SK-N-SH (cell line): ENCODE measurements at regions not wholly inside any gene's neighbourhood (a gene's known extent, or its start where the extent isn't known, plus 50 kb on each side); places are given as distances from the start of the nearest gene placed in this dataset.

ENCODE experiments used
- CTCF ChIA-PET: fragments of 300-600, 350-600 bp; formaldehyde crosslinking; extraction: SDS; loops from one replicate; lab custom pipeline; 2021; lab: Yijun Ruan, JAX
- POLR2A ChIA-PET: fragments of 350-600 bp; sonication (Branson Sonifier 250); formaldehyde crosslinking; extraction: SDS; loops from one replicate; lab custom pipeline; 2020; ENCODE audit warnings: antibody characterized with exemption, inconsistent platforms; lab: Yijun Ruan, JAX
- DNase-seq: peaks from one replicate; pipeline ENCODE4 v3.0.0; 2012
- H2AFZ ChIP-seq: fragments of 200-600 bp; sonication (generic); 2 replicates; pipeline ENCODE4 v1.8.1; 2016; ENCODE audit warnings: antibody characterized with exemption, mild to moderate bottlenecking, low read depth
- H3F3A ChIP-seq: fragments of 200-600 bp; sonication (generic); replicated peaks from 2 replicates; pipeline ENCODE3; 2016; ENCODE audit warnings: antibody characterized with exemption, mild to moderate bottlenecking; ENCODE audit not compliant: insufficient read depth
- H3K27ac ChIP-seq, 2 experiments: fragments of 200-500 bp in 1 of 2; fragments of 200-600 bp in 1 of 2; sonication (Bioruptor generic) in 1 of 2; sonication (generic), shearing (Covaris generic) in 1 of 2; 2 replicates each; pipeline versions ENCODE4 v1.5.1 to v1.6.1; 2014 to 2016; ENCODE audit warnings: low read depth in 2 of 2, inconsistent platforms in 1 of 2, low read length in 1 of 2, mild to moderate bottlenecking in 1 of 2, mixed read lengths in 1 of 2
- H3K27me3 ChIP-seq: fragments of 200-600 bp; sonication (generic), shearing (Covaris generic); 2 replicates; pipeline ENCODE4 v1.6.1; 2016; ENCODE audit warnings: mixed run types; ENCODE audit not compliant: insufficient read depth
- H3K36me3 ChIP-seq, 2 experiments: fragments of 200-500 bp in 1 of 2; fragments of 200-600 bp in 1 of 2; sonication (Bioruptor generic) in 1 of 2; sonication (generic) in 1 of 2; replicated peaks in 1 of 2; 2 replicates each; pipeline versions ENCODE3 to v1.5.1; 2014 to 2016; ENCODE audit warnings: low read length in 1 of 2, mild to moderate bottlenecking in 1 of 2; ENCODE audit not compliant: insufficient read depth in 2 of 2, control insufficient read depth in 1 of 2
- H3K4me1 ChIP-seq, 2 experiments: fragments of 200-500 bp in 1 of 2; fragments of 200-600 bp in 1 of 2; sonication (Bioruptor generic) in 1 of 2; sonication (generic), shearing (Covaris generic) in 1 of 2; 2 replicates each; pipeline versions ENCODE4 v1.5.1 to v1.6.1; 2014 to 2016; ENCODE audit warnings: low read depth in 1 of 2, low read length in 1 of 2, mixed run types in 1 of 2; ENCODE audit not compliant: insufficient read depth in 2 of 2, control insufficient read depth in 1 of 2
- H3K4me2 ChIP-seq: fragments of 200-600 bp; sonication (generic), shearing (Covaris generic); 2 replicates; pipeline ENCODE4 v1.6.1; 2017; ENCODE audit warnings: mixed run types
- H3K4me3 ChIP-seq, 2 experiments: fragments of 200-500 bp in 1 of 2; fragments of 200-600 bp in 1 of 2; sonication (Bioruptor generic) in 1 of 2; sonication (generic), shearing (Covaris generic) in 1 of 2; 2 replicates each; pipeline versions ENCODE4 v1.5.1 to v1.8.1; 2014 to 2016; ENCODE audit warnings: low read depth in 2 of 2, inconsistent platforms in 1 of 2, low read length in 1 of 2, mild to moderate bottlenecking in 1 of 2, mixed read lengths in 1 of 2, moderate library complexity in 1 of 2
- H3K79me2 ChIP-seq: fragments of 200-600 bp; sonication (generic); 2 replicates; pipeline ENCODE4 v1.8.1; 2017; ENCODE audit warnings: mild to moderate bottlenecking; ENCODE audit not compliant: insufficient read depth
- H3K9ac ChIP-seq: fragments of 200-600 bp; sonication (generic); 2 replicates; pipeline ENCODE4 v1.6.1; 2017; ENCODE audit warnings: mixed run types
- H3K9me2 ChIP-seq: fragments of 200-600 bp; sonication (generic); 2 replicates; pipeline ENCODE4 v1.6.1; 2017; ENCODE audit warnings: mixed run types
- H3K9me3 ChIP-seq: fragments of 200-600 bp; sonication (generic); 2 replicates; pipeline ENCODE4 v1.6.1; 2017; ENCODE audit warnings: mixed run types, mild to moderate bottlenecking, moderate library complexity
- H4K20me1 ChIP-seq: fragments of 200-600 bp; sonication (generic); 2 replicates; pipeline ENCODE4 v1.6.1; 2017; ENCODE audit warnings: mild to moderate bottlenecking, mixed run types; ENCODE audit not compliant: insufficient read depth
- ELF1 ChIP-seq: IDR thresholded peaks from 2 replicates; pipeline ENCODE4 v1.4.0; 2012
- FOSL2 ChIP-seq: IDR thresholded peaks from 2 replicates; pipeline ENCODE4 v1.4.0; 2012; ENCODE audit warnings: low read depth, mild to moderate bottlenecking, moderate library complexity, borderline replicate concordance
- FOXM1 ChIP-seq: IDR thresholded peaks from 2 replicates; pipeline ENCODE4 v1.4.0; 2012; ENCODE audit warnings: low read depth, mild to moderate bottlenecking
- JUND ChIP-seq: IDR thresholded peaks from 2 replicates; pipeline ENCODE4 v1.4.0; 2012
- MEF2A ChIP-seq: IDR thresholded peaks from 2 replicates; pipeline ENCODE4 v1.4.0; 2012; ENCODE audit warnings: low read depth, borderline replicate concordance
- NFIC ChIP-seq: IDR thresholded peaks from 2 replicates; pipeline ENCODE4 v1.4.0; 2012; ENCODE audit warnings: borderline replicate concordance
- NRF1 ChIP-seq: IDR thresholded peaks from 2 replicates; pipeline ENCODE4 v1.6.1; 2012; ENCODE audit warnings: low read depth, mild to moderate bottlenecking, low read length
- POLR2AphosphoS5 ChIP-seq: IDR thresholded peaks from 2 replicates; pipeline ENCODE4 v1.6.1; 2012; ENCODE audit warnings: low read depth, low read length
- RCOR1 ChIP-seq: fragments of 150-350 bp; IDR thresholded peaks from 2 replicates; pipeline ENCODE4 v1.6.1; 2017; ENCODE audit warnings: antibody characterized with exemption, low read length
- RXRA ChIP-seq: IDR thresholded peaks from 2 replicates; pipeline ENCODE4 v1.4.0; 2012; ENCODE audit warnings: low read depth, mild to moderate bottlenecking, borderline replicate concordance
- TAF1 ChIP-seq: IDR thresholded peaks from 2 replicates; pipeline ENCODE4 v1.6.1; 2012; ENCODE audit warnings: low read depth, mild to moderate bottlenecking, low read length, moderate library complexity, borderline replicate concordance
- WGBS: methylation state at CpG from one replicate; pipeline ENCODE4 v1.1.6; 2017; ENCODE audit warnings: low lambda C conversion rate; 5-methylcytosine and 5-hydroxymethylcytosine counted together
- TF ChIP-seq, protein P1 (sequence below): fragments of 150-350 bp; IDR thresholded peaks from 2 replicates; pipeline ENCODE4 v1.6.1; 2016; ENCODE audit warnings: mild to moderate bottlenecking, low read depth, low read length
- TF ChIP-seq, protein P2 (sequence below): IDR thresholded peaks from 2 replicates; pipeline ENCODE4; 2012
- TF ChIP-seq, protein P3 (sequence below): IDR thresholded peaks from 2 replicates; pipeline ENCODE4 v1.6.1; 2012; ENCODE audit warnings: mild to moderate bottlenecking, low read depth, low read length, moderate library complexity
- TF ChIP-seq, protein P4 (sequence below): IDR thresholded peaks from 2 replicates; pipeline ENCODE4 v1.4.0; 2012; ENCODE audit warnings: low read depth, borderline replicate concordance

DNA sequence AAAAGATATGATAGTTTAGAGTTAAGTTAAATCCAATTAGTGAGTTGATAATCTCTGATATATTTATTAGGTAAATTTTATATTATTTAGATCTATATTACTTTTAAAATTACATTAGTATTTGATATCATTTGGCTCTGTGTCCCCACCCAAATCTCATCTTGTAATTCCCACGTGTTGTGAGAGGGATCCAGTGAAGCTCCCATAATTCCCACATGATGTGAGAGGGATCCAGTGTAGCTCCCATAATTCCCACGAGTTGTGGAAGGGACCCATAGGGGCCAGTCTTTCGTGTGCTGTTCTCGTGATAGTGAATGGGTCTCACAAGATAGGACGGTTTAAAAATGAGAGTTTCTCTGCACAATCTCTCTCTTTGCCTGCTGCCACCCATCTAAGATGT, 1183.6 kb downstream of the NSUN3 start:
- Histone ChIP-seq H3K4me2 (no peak overlapping the region), H3K9me2 (no peaks in the 10 kb centered on the region), H3K9ac (no peak overlapping the region), H2AFZ (no peak overlapping the region), H3F3A (no peaks in the 10 kb centered on the region), H3K4me3 (no peak overlapping the region), H3K27ac (no peak overlapping the region), H3K27me3 (no peaks in the 10 kb centered on the region), H3K36me3 (no peaks in the 10 kb centered on the region), H4K20me1 (no peaks in the 10 kb centered on the region), H3K4me1 (no peaks in the 10 kb centered on the region), H3K79me2 (no peaks in the 10 kb centered on the region), H3K9me3 (no peaks in the 10 kb centered on the region)
- ChIA-PET CTCF (no interaction called here), POLR2A (no interaction called here)
- 43% methylated on average over 5 of the region's 5 CpGs for WGBS
- TF ChIP-seq POLR2AphosphoS5 (no peak), FOXM1 (no peak), NRF1 (no peak), ELF1 (no peak), RCOR1 (no peak), RXRA (no peak), TAF1 (no peak), MEF2A (no peak), JUND (no peak), NFIC (no peak), FOSL2 (no peak)
- TF ChIP-seq, protein P1, sequence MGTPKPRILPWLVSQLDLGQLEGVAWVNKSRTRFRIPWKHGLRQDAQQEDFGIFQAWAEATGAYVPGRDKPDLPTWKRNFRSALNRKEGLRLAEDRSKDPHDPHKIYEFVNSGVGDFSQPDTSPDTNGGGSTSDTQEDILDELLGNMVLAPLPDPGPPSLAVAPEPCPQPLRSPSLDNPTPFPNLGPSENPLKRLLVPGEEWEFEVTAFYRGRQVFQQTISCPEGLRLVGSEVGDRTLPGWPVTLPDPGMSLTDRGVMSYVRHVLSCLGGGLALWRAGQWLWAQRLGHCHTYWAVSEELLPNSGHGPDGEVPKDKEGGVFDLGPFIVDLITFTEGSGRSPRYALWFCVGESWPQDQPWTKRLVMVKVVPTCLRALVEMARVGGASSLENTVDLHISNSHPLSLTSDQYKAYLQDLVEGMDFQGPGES = no peak
- TF ChIP-seq, protein P2, sequence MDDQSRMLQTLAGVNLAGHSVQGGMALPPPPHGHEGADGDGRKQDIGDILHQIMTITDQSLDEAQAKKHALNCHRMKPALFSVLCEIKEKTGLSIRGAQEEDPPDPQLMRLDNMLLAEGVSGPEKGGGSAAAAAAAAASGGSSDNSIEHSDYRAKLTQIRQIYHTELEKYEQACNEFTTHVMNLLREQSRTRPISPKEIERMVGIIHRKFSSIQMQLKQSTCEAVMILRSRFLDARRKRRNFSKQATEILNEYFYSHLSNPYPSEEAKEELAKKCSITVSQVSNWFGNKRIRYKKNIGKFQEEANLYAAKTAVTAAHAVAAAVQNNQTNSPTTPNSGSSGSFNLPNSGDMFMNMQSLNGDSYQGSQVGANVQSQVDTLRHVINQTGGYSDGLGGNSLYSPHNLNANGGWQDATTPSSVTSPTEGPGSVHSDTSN = no peak
- TF ChIP-seq, protein P3, sequence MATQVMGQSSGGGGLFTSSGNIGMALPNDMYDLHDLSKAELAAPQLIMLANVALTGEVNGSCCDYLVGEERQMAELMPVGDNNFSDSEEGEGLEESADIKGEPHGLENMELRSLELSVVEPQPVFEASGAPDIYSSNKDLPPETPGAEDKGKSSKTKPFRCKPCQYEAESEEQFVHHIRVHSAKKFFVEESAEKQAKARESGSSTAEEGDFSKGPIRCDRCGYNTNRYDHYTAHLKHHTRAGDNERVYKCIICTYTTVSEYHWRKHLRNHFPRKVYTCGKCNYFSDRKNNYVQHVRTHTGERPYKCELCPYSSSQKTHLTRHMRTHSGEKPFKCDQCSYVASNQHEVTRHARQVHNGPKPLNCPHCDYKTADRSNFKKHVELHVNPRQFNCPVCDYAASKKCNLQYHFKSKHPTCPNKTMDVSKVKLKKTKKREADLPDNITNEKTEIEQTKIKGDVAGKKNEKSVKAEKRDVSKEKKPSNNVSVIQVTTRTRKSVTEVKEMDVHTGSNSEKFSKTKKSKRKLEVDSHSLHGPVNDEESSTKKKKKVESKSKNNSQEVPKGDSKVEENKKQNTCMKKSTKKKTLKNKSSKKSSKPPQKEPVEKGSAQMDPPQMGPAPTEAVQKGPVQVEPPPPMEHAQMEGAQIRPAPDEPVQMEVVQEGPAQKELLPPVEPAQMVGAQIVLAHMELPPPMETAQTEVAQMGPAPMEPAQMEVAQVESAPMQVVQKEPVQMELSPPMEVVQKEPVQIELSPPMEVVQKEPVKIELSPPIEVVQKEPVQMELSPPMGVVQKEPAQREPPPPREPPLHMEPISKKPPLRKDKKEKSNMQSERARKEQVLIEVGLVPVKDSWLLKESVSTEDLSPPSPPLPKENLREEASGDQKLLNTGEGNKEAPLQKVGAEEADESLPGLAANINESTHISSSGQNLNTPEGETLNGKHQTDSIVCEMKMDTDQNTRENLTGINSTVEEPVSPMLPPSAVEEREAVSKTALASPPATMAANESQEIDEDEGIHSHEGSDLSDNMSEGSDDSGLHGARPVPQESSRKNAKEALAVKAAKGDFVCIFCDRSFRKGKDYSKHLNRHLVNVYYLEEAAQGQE = no peak
- TF ChIP-seq, protein P4, sequence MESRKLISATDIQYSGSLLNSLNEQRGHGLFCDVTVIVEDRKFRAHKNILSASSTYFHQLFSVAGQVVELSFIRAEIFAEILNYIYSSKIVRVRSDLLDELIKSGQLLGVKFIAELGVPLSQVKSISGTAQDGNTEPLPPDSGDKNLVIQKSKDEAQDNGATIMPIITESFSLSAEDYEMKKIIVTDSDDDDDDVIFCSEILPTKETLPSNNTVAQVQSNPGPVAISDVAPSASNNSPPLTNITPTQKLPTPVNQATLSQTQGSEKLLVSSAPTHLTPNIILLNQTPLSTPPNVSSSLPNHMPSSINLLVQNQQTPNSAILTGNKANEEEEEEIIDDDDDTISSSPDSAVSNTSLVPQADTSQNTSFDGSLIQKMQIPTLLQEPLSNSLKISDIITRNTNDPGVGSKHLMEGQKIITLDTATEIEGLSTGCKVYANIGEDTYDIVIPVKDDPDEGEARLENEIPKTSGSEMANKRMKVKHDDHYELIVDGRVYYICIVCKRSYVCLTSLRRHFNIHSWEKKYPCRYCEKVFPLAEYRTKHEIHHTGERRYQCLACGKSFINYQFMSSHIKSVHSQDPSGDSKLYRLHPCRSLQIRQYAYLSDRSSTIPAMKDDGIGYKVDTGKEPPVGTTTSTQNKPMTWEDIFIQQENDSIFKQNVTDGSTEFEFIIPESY = no peak
- no peak for DNase-seq
